ENCODE measurements at regions not wholly inside any gene's neighbourhood (a gene's known extent, or its start where the extent isn't known, plus 50 kb on each side); places are given as distances from the start of the nearest gene placed in this dataset.

DNA sequence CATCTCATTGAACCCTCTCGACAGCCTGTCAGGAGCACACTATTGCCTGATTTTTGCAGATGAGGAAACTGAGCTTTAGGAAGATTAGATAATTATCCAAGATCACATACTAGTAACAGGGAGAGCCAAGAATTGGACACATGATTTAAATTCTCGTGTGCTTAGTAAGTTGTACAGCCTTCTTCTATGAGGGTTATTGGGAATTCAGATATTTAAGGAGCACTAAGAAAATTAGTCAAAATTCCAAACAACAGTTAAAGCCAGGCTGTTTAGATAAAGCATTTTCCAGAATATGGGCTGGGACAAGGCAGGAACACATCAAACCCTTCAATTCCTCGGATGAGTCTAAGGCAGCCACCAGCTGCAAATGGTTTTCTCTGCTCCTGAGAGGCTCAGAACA is 148.8 kb downstream of the TMEM30B start:
- Histone ChIP-seq H3K9me3 (ENCODE audit: low read depth) (no peaks in the 10 kb centered on the region), H3K27ac (no peak overlapping the region), H3K36me3 (replicated peaks; ENCODE audit: insufficient read depth, low read depth) (no peaks in the 10 kb centered on the region), H3K27me3 (no peaks in the 10 kb centered on the region), H3K4me3 (no peak overlapping the region), H2AFZ (no peak overlapping the region), H3K4me1 (ENCODE audit: insufficient read depth) (no peaks in the 10 kb centered on the region), H3K79me2 (no peaks in the 10 kb centered on the region), H3K9me2 (replicated peaks; ENCODE audit: insufficient read depth) (no peaks in the 10 kb centered on the region), H3K4me2 (no peak overlapping the region), H4K20me1 (ENCODE audit: insufficient read depth, poor library complexity, severe bottlenecking) (no peaks in the 10 kb centered on the region)
- TF ChIP-seq, protein P1, sequence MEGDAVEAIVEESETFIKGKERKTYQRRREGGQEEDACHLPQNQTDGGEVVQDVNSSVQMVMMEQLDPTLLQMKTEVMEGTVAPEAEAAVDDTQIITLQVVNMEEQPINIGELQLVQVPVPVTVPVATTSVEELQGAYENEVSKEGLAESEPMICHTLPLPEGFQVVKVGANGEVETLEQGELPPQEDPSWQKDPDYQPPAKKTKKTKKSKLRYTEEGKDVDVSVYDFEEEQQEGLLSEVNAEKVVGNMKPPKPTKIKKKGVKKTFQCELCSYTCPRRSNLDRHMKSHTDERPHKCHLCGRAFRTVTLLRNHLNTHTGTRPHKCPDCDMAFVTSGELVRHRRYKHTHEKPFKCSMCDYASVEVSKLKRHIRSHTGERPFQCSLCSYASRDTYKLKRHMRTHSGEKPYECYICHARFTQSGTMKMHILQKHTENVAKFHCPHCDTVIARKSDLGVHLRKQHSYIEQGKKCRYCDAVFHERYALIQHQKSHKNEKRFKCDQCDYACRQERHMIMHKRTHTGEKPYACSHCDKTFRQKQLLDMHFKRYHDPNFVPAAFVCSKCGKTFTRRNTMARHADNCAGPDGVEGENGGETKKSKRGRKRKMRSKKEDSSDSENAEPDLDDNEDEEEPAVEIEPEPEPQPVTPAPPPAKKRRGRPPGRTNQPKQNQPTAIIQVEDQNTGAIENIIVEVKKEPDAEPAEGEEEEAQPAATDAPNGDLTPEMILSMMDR (IDR thresholded peaks at IDR 0.05; ENCODE audit: poor library complexity): no peak
- TF ChIP-seq EZH2phosphoT487 (IDR thresholded peaks at IDR 0.05; ENCODE audit: low read depth, severe bottlenecking, unreplicated experiment) (no peak), EZH2 (IDR thresholded peaks at IDR 0.05; ENCODE audit: borderline replicate concordance) (no peak)
- 75% methylated on average over 3 of the region's 3 CpGs for WGBS (ENCODE audit: low lambda C conversion rate, missing lambda C conversion rate)
- DNase-seq (ENCODE audit: low spot score): no peak

DNA sequence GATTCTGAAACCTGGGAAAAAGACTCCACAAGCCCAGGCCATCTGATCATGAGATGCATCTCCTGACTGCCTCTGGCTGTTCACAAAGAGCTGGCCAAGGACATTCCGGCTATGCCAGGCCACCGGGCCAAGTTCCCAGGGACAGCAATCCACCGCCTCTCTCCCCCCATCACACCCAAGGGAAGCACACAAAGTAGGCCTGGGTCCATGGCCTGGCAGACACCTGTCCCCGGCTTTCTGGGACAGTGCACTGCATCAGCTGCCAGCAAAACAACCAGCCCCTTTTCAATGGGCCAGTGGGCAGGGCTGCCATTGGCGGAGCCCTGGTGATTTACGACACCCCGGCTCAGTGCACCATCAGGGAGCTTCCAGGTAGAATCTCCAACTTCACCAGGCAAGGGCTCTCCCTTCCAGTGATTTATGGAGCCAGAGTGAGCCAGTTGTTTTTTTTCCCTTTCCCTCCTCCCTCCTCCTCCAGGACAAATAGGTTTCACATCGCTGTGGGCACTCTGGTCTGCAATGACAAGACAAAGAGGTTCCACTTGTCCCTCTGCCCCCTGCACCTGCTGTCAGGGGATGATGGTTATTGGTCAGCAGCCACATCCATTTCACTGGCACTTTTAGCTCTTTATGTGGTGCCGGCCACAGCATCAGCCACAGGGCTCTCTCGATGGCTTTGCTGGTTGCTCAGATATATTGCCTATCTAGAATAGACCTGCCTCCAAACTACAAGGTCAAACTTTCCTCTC is 149.6 kb downstream of the SLC38A6 start:
- TF ChIP-seq EZH2 (IDR thresholded peaks at IDR 0.05; ENCODE audit: borderline replicate concordance) (no peak), EZH2phosphoT487 (IDR thresholded peaks at IDR 0.05; ENCODE audit: low read depth, severe bottlenecking, unreplicated experiment) (no peak)
- TF ChIP-seq, protein P1 (IDR thresholded peaks at IDR 0.05; ENCODE audit: poor library complexity): no peak
- 90% methylated on average over 10 of the region's 10 CpGs for WGBS (ENCODE audit: low lambda C conversion rate, missing lambda C conversion rate)
- no peak for DNase-seq (ENCODE audit: low spot score)

DNA sequence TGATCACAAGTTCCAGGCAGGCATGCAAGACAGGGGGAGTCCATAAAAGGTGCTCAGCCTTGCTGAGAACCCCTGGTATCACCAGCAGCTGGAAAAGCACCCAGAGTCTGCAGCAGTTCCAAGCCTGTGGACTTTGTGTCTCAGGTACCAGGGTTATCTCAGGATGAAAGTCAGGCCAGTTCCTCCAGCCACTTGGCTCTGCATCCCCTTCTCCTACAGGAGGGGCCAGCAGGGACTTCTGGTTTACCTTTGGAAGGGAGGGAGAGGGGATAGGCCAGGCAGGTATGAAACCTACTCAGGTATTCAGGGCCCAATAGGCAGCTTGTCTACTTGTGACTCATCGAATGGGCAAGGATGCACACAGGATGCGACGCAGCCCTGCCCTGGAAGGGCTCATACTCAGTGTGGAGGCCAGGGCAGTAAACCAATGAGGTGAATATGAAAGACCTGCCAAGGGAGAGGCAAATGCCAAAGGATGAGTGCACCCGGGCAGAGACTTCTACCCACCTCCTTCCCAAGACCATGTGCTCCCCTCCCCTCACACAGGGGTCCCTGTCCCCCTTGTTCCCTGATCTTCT is 148.2 kb downstream of the SLC38A6 start:
- H3K9me3 ChIP-seq (ENCODE audit: low read depth): no peaks in the 10 kb centered on the region
- no peaks in the 10 kb centered on the region for H3K27me3 ChIP-seq
- no peak overlapping the region for H2AFZ ChIP-seq
- no peak overlapping the region for H3K27ac ChIP-seq
- no peak overlapping the region for H3K4me2 ChIP-seq
- H3K9me2 ChIP-seq (replicated peaks; ENCODE audit: insufficient read depth): no peaks in the 10 kb centered on the region
- no peaks in the 10 kb centered on the region for H4K20me1 ChIP-seq (ENCODE audit: insufficient read depth, poor library complexity, severe bottlenecking)
- WGBS (ENCODE audit: low lambda C conversion rate, missing lambda C conversion rate): 92% methylated on average over 4 of the region's 4 CpGs
- DNase-seq (ENCODE audit: low spot score): no peak
- H3K79me2 ChIP-seq: no peaks in the 10 kb centered on the region
- H3K4me3 ChIP-seq: no peak overlapping the region
- TF ChIP-seq EZH2 (IDR thresholded peaks at IDR 0.05; ENCODE audit: borderline replicate concordance): no peak
- TF ChIP-seq, protein P1 (IDR thresholded peaks at IDR 0.05; ENCODE audit: poor library complexity): no peak
- no peak for TF ChIP-seq EZH2phosphoT487 (IDR thresholded peaks at IDR 0.05; ENCODE audit: low read depth, severe bottlenecking, unreplicated experiment)
- H3K36me3 ChIP-seq (replicated peaks; ENCODE audit: insufficient read depth, low read depth): no peaks in the 10 kb centered on the region
- peaks cover 6% of the 10 kb centered on the region for H3K4me1 ChIP-seq (ENCODE audit: insufficient read depth)

More for the DNA sequence above, 149.6 kb downstream of the SLC38A6 start:
- Histone ChIP-seq H2AFZ (no peak overlapping the region), H3K9me3 (ENCODE audit: low read depth) (no peaks in the 10 kb centered on the region), H3K4me1 (ENCODE audit: insufficient read depth) (peaks cover 1% of the 10 kb centered on the region), H3K9me2 (replicated peaks; ENCODE audit: insufficient read depth) (no peaks in the 10 kb centered on the region), H3K36me3 (replicated peaks; ENCODE audit: insufficient read depth, low read depth) (no peaks in the 10 kb centered on the region), H3K4me3 (no peak overlapping the region), H3K27me3 (no peaks in the 10 kb centered on the region), H3K79me2 (no peaks in the 10 kb centered on the region), H4K20me1 (ENCODE audit: insufficient read depth, poor library complexity, severe bottlenecking) (no peaks in the 10 kb centered on the region), H3K27ac (no peak overlapping the region), H3K4me2 (no peak overlapping the region)

Measured in hepatocyte (in vitro differentiated cells).